IMR-90 (cell line): ENCODE measurements at regions not wholly inside any gene's neighbourhood (a gene's known extent, or its start where the extent isn't known, plus 50 kb on each side); places are given as distances from the start of the nearest gene placed in this dataset.

Source experiments
- ATAC-seq: fragments of 200-7000 bp; cut with Tn5 transposase; 2 replicates; pipeline ENCODE4 v1.9.1; 2020; ENCODE audit warnings: low read depth, mild to moderate bottlenecking, moderate library complexity
- BruUV-seq: library from RNA; stranded (reverse); fragments of 400-500 nt; replicated peaks from 2 replicates; lab custom pipeline; 2021; lab: Mats Ljungman, UMichigan
- CTCF ChIA-PET: fragments of 300-600 bp; formaldehyde crosslinking; extraction: SDS; loops from one replicate; lab custom pipeline; 2021; ENCODE audit warnings: antibody characterized with exemption; lab: Yijun Ruan, JAX
- POLR2A ChIA-PET: fragments of 300-600 bp; sonication (Branson Sonifier 250); formaldehyde crosslinking; loops from one replicate; lab custom pipeline; 2022; ENCODE audit warnings: antibody characterized with exemption; ENCODE audit not compliant: unreplicated experiment; lab: Charles Lee
- DNase-seq: peaks from one replicate; pipeline ENCODE4 v3.0.0; 2013
- H2AFZ ChIP-seq: replicated peaks from 2 replicates; pipeline ENCODE3; 2013; ENCODE audit warnings: low read length, mild to moderate bottlenecking; ENCODE audit not compliant: poor library complexity
- H2AK5ac ChIP-seq: 2 replicates; pipeline ENCODE4 v1.6.1; 2013; ENCODE audit warnings: low read depth, low read length, inconsistent platforms
- H2AK9ac ChIP-seq: replicated peaks from 2 replicates; pipeline ENCODE3; 2013; ENCODE audit warnings: mild to moderate bottlenecking, low read depth, low read length, moderate library complexity; ENCODE audit not compliant: poor library complexity
- H2BK120ac ChIP-seq: 2 replicates; pipeline ENCODE4 v1.6.1; 2013; ENCODE audit warnings: low read depth, low read length, inconsistent platforms
- H2BK15ac ChIP-seq: 3 replicates; pipeline ENCODE4 v1.6.1; 2013; ENCODE audit warnings: low read depth, low read length, inconsistent platforms
- H2BK20ac ChIP-seq: 2 replicates; pipeline ENCODE4 v1.6.1; 2013; ENCODE audit warnings: low read depth, mild to moderate bottlenecking, inconsistent platforms, low read length, moderate library complexity
- H2BK5ac ChIP-seq: 2 replicates; pipeline ENCODE4 v1.6.1; 2013; ENCODE audit warnings: mild to moderate bottlenecking, low read depth, low read length, inconsistent platforms; ENCODE audit not compliant: poor library complexity, severe bottlenecking
- H3K14ac ChIP-seq: replicated peaks from 2 replicates; pipeline ENCODE4 v1.6.1; 2013; ENCODE audit warnings: low read depth, low read length, inconsistent platforms
- H3K18ac ChIP-seq: 2 replicates; pipeline ENCODE4 v1.6.1; 2013; ENCODE audit warnings: low read depth, low read length, control low read depth
- H3K23ac ChIP-seq: 2 replicates; pipeline ENCODE4 v1.6.1; 2013; ENCODE audit warnings: low read depth, low read length, inconsistent platforms
- H3K27ac ChIP-seq: 2 replicates; pipeline ENCODE4 v1.5.1; 2013; ENCODE audit warnings: mild to moderate bottlenecking, control low read depth, low read length; ENCODE audit not compliant: insufficient read depth
- H3K27me3 ChIP-seq: 2 replicates; pipeline ENCODE4 v1.6.1; 2013; ENCODE audit warnings: low read length; ENCODE audit not compliant: control insufficient read depth, insufficient read depth
- H3K36me3 ChIP-seq: 2 replicates; pipeline ENCODE4 v1.6.1; 2013; ENCODE audit warnings: low read length, mixed read lengths; ENCODE audit not compliant: control insufficient read depth, insufficient read depth
- H3K4ac ChIP-seq: 2 replicates; pipeline ENCODE4 v1.6.1; 2013; ENCODE audit warnings: low read depth, low read length, inconsistent platforms
- H3K4me1 ChIP-seq: 2 replicates; pipeline ENCODE4 v1.6.1; 2013; ENCODE audit warnings: low read length, mixed read lengths; ENCODE audit not compliant: control insufficient read depth, insufficient read depth
- H3K4me2 ChIP-seq: 2 replicates; pipeline ENCODE4 v1.6.1; 2013; ENCODE audit warnings: low read depth, mild to moderate bottlenecking, control low read depth, low read length, moderate library complexity
- H3K4me3 ChIP-seq: 2 replicates; pipeline ENCODE4 v1.5.1; 2013; ENCODE audit warnings: low read depth, mild to moderate bottlenecking, control low read depth, low read length, moderate library complexity; ENCODE audit not compliant: insufficient read depth
- H3K56ac ChIP-seq: 2 replicates; pipeline ENCODE4 v1.6.1; 2013; ENCODE audit warnings: low read length, inconsistent platforms; ENCODE audit not compliant: insufficient read depth; ENCODE audit errors: extremely low read depth
- H3K79me1 ChIP-seq, 2 experiments: 2 replicates each; pipeline ENCODE4 v1.6.1; 2013; ENCODE audit warnings: low read length in 2 of 2, inconsistent platforms in 1 of 2, low read depth in 1 of 2
- H3K9ac ChIP-seq: 2 replicates; pipeline ENCODE4 v1.6.1; 2013; ENCODE audit warnings: low read depth, low read length, control low read depth
- H3K9me1 ChIP-seq: 2 replicates; pipeline ENCODE4 v1.6.1; 2013; ENCODE audit warnings: low read length, inconsistent platforms; ENCODE audit not compliant: insufficient read depth
- H3K9me3 ChIP-seq: 2 replicates; pipeline ENCODE4 v1.6.1; 2013; ENCODE audit warnings: low read length; ENCODE audit not compliant: control insufficient read depth, insufficient read depth
- H4K20me1 ChIP-seq: 2 replicates; pipeline ENCODE4 v1.6.1; 2013; ENCODE audit warnings: low read length, inconsistent platforms; ENCODE audit not compliant: insufficient read depth
- H4K5ac ChIP-seq: 2 replicates; pipeline ENCODE4 v1.6.1; 2013; ENCODE audit warnings: mild to moderate bottlenecking, low read depth, low read length, control low read depth
- H4K8ac ChIP-seq, 2 experiments: 2 replicates each; pipeline ENCODE4 v1.6.1; 2013; ENCODE audit warnings: low read depth in 2 of 2, low read length in 2 of 2, control low read depth in 1 of 2, inconsistent platforms in 1 of 2
- H4K91ac ChIP-seq: 2 replicates; pipeline ENCODE4 v1.6.1; 2013; ENCODE audit warnings: low read depth, low read length, inconsistent platforms; ENCODE audit not compliant: insufficient read depth
- BHLHE40 ChIP-seq: fragments of 150-350 bp; IDR thresholded peaks from 2 replicates; pipeline ENCODE4 v1.6.1; 2016; ENCODE audit warnings: mild to moderate bottlenecking, low read depth, low read length
- ELK1 ChIP-seq: fragments of 150-350 bp; IDR thresholded peaks from 2 replicates; pipeline ENCODE4 v1.6.1; 2016; ENCODE audit warnings: low read depth, mild to moderate bottlenecking, low read length, moderate library complexity, borderline replicate concordance
- MAZ ChIP-seq: IDR thresholded peaks from 2 replicates; pipeline ENCODE4 v1.6.1; 2012; ENCODE audit warnings: low read depth, mild to moderate bottlenecking, low read length, improper control_type of control experiment, moderate library complexity, borderline replicate concordance
- RCOR1 ChIP-seq: IDR thresholded peaks from 2 replicates; pipeline ENCODE4 v1.6.1; 2012; ENCODE audit warnings: mild to moderate bottlenecking, low read length, improper control_type of control experiment; ENCODE audit not compliant: insufficient replicate concordance
- RFX5 ChIP-seq: IDR thresholded peaks from 2 replicates; pipeline ENCODE4 v1.8.0; 2012; ENCODE audit warnings: low read depth, mild to moderate bottlenecking, low read length, moderate library complexity
- WGBS, 2 experiments: methylation state at CpG; one replicate each; pipeline versions ENCODE4 v1.1.5 to v1.1.7; 2013; ENCODE audit warnings: missing lambda C conversion rate in 2 of 2; ENCODE audit not compliant: insufficient read length in 1 of 2; ENCODE audit errors: extremely low coverage in 2 of 2; 5-methylcytosine and 5-hydroxymethylcytosine counted together
- dilution Hi-C: fragments of 300-500 bp; cut with HindIII; formaldehyde crosslinking; loops from one replicate; pipeline ENCODE4 v1.14.3; 2018; ENCODE audit warnings: low sequenced_read_pairs; ENCODE audit not compliant: unreplicated experiment
- in situ Hi-C: fragments of 300-500 bp; cut with MboI; formaldehyde crosslinking; loops from 3 replicates; pipeline ENCODE4 v1.14.3; 2019; ENCODE audit warnings: low sequenced_read_pairs, inconsistent platforms, mixed read lengths
- intact Hi-C: fragments of 100-400 bp; cut with micrococcal nuclease; formaldehyde crosslinking; loops from 2 replicates; pipeline ENCODE4 v1.10.0; 2022

- ChIA-PET CTCF (no interaction called here), POLR2A (no interaction called here)
- no peaks in the 10 kb centered on the region for H3K9me1 ChIP-seq
- in situ Hi-C loops (no loop called here), dilution Hi-C loops (no loop called here), intact Hi-C loops (no loop called here)
- H3K18ac ChIP-seq, result no peak overlapping the region
- H2BK120ac ChIP-seq, result no peak overlapping the region
- no peaks in the 10 kb centered on the region for H3K4me1 ChIP-seq
- ATAC-seq (no peak), DNase-seq (no peak)
- no peaks in the 10 kb centered on the region for H3K79me1 ChIP-seq
- TF ChIP-seq MAZ (no peak), RCOR1 (no peak), RFX5 (no peak), ELK1 (no peak), BHLHE40 (no peak)
- H4K20me1 ChIP-seq, result no peaks in the 10 kb centered on the region
- H3K27ac ChIP-seq, result no peak overlapping the region
- H4K8ac ChIP-seq, result no peak overlapping the region
- no peak overlapping the region for H2BK15ac ChIP-seq
- no peak overlapping the region for H2AK9ac ChIP-seq
- no peak overlapping the region for H4K91ac ChIP-seq
- H2BK20ac ChIP-seq, result no peak overlapping the region
- H3K4ac ChIP-seq, result no peak overlapping the region
- no peak overlapping the region for H2AK5ac ChIP-seq
- H2AFZ ChIP-seq, result no peak overlapping the region
- H3K56ac ChIP-seq, result no peak overlapping the region
- no peak overlapping the region for H4K5ac ChIP-seq
- H3K36me3 ChIP-seq, result no peaks in the 10 kb centered on the region
- no peak overlapping the region for H3K23ac ChIP-seq
- no peaks in the 10 kb centered on the region for H3K9me3 ChIP-seq
- H3K14ac ChIP-seq, result no peak overlapping the region
- no peak overlapping the region for H2BK5ac ChIP-seq
- H3K9ac ChIP-seq, result no peak overlapping the region
- no peak overlapping the region for H3K4me2 ChIP-seq
- H3K4me3 ChIP-seq, result no peak overlapping the region
- H3K27me3 ChIP-seq, result no peaks in the 10 kb centered on the region
- no TSS peak for BruUV-seq
- WGBS, 2 experiments, result 67% methylated on average over 1 of the region's 8 CpGs; no CpG with 5 or more reads in 1 of the 2 experiments
Measured at GRCh38 chr2:199662255-199662654, 188.7 kb downstream of the FTCDNL1 start.
